ENCODE measurements at regions not wholly inside any gene's neighbourhood (a gene's known extent, or its start where the extent isn't known, plus 50 kb on each side); places are given as distances from the start of the nearest gene placed in this dataset.

GRCh38 chr10:36817898-36818297, 307.5 kb upstream of the ANKRD30A start:
- TF ChIP-seq CTCF (IDR thresholded peaks at IDR 0.05), result no peak
- TF ChIP-seq POLR2A (IDR thresholded peaks at IDR 0.05), result no peak
